Bronchial epithelial cell (primary cell): ENCODE measurements at regions not wholly inside any gene's neighbourhood (a gene's known extent, or its start where the extent isn't known, plus 50 kb on each side); places are given as distances from the start of the nearest gene placed in this dataset.

ENCODE experiments used
- DNase-seq: peaks from one replicate; pipeline ENCODE4 v3.0.0-alpha.2; 2010; ENCODE audit warnings: low read depth
- FAIRE-seq: peaks from 2 replicates; lab custom pipeline; 2011; peaks lifted over from hg19 to GRCh38; lab: Jason Lieb, UNC
- H3K27me3 ChIP-seq: 2 replicates; pipeline ENCODE4 v1.5.1; 2011; ENCODE audit warnings: low read length; ENCODE audit not compliant: control insufficient read depth, insufficient read depth
- H3K36me3 ChIP-seq: 2 replicates; pipeline ENCODE4 v1.5.1; 2011; ENCODE audit warnings: low read length; ENCODE audit not compliant: control insufficient read depth, insufficient read depth
- H3K4me3 ChIP-seq: 2 replicates; pipeline ENCODE4 v1.5.1; 2011; ENCODE audit warnings: mild to moderate bottlenecking, low read depth, low read length, control low read depth
- TF ChIP-seq, protein P1 (sequence below): IDR thresholded peaks from 2 replicates; pipeline ENCODE4 v1.5.1; 2011; ENCODE audit warnings: mild to moderate bottlenecking, moderate library complexity, low read length, control low read depth, inconsistent platforms; ENCODE audit not compliant: insufficient read depth, severe bottlenecking

DNA sequence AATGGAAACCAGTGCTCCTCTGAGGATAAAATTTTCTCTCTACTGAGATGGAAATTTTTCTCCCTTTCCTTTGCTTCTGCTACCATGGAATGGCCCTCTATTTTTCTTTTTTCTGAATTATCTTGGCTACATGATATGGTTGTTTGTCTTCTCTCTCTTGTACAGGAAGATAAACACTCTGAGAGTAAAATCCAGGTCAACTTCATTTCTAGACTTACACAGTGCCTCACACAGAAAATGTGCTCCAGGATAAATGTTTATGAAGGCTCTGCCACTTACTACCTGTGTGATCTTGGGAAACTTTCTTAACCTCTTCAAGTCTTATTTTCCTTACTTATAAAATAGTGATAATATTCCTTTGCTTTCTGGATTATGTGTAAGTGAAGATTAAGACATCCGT lies 153.9 kb downstream of the PRELID2 start:
- Histone ChIP-seq H3K36me3 (no peaks in the 10 kb centered on the region), H3K4me3 (no peak overlapping the region), H3K27me3 (no peaks in the 10 kb centered on the region)
- DNase-seq, result no peak
- TF ChIP-seq, protein P1, sequence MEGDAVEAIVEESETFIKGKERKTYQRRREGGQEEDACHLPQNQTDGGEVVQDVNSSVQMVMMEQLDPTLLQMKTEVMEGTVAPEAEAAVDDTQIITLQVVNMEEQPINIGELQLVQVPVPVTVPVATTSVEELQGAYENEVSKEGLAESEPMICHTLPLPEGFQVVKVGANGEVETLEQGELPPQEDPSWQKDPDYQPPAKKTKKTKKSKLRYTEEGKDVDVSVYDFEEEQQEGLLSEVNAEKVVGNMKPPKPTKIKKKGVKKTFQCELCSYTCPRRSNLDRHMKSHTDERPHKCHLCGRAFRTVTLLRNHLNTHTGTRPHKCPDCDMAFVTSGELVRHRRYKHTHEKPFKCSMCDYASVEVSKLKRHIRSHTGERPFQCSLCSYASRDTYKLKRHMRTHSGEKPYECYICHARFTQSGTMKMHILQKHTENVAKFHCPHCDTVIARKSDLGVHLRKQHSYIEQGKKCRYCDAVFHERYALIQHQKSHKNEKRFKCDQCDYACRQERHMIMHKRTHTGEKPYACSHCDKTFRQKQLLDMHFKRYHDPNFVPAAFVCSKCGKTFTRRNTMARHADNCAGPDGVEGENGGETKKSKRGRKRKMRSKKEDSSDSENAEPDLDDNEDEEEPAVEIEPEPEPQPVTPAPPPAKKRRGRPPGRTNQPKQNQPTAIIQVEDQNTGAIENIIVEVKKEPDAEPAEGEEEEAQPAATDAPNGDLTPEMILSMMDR, result no peak
- no peak for FAIRE-seq

DNA sequence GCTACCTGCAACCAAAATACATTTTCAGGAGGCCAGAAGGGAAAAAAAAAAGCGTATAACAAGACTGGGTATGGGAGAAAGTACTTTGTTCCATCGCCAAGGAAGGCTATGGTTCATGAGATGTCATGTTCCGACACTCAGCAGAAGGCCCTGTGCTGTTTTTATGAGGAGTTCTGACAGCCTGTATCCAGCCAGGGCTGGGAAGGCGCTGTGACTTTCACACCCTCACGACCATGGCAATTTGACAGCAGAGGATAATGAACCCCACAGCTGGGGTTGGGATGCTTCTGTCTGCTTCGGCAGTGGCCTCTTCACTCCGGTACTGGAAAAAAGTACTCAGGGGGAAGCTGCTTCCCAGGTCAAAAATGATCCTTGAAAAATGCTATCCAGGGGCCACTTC lies 154.4 kb downstream of the PRELID2 start:
- Histone ChIP-seq H3K4me3 (no peak overlapping the region), H3K36me3 (no peaks in the 10 kb centered on the region), H3K27me3 (no peaks in the 10 kb centered on the region)
- DNase-seq, result no peak
- TF ChIP-seq, protein P1, result no peak
- FAIRE-seq, result no peak

DNA sequence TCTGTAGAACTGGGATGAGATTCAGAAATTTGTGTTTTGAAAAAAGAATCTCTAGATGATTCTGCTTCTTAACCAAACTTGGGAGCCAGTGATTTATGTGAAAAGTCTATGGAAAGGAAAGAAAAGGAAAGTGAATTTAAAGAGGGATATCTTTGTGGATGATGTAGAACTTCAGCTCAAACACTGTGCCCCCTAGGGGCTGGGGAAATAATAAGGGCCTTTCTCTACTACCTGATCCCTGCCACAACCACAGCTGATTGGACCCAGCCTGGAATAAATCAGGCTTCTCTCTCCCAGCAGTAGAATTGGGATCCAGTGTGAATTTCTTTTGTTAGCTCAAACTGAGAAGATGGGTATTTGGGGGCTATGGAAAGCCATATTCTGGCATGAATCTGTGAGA lies 155.0 kb downstream of the PRELID2 start:
- DNase-seq, result peak; percentile 11
- no peaks in the 10 kb centered on the region for H3K27me3 ChIP-seq
- no peak overlapping the region for H3K4me3 ChIP-seq
- no peaks in the 10 kb centered on the region for H3K36me3 ChIP-seq
- TF ChIP-seq, protein P1, result peak; percentile 46
- FAIRE-seq, result no peak

DNA sequence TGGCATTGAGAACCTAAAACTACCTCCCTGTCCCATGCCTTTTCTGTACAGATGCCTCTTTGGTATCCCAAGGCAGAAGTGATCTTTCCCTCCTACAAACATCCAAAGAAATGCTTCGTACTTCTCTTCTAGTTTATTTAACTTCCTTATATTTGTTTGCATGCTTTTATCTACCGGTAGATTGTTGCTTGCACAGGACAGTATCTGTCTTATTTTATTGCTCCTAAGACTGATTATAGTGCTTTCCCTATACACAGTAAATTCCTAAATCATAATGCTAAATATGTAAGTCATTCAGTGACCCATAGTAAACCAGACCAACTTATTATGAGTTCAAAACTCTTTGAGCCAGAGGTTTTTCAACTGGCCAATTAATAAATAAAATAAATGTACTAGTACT lies 156.9 kb downstream of the PRELID2 start:
- TF ChIP-seq, protein P1, result no peak
- Histone ChIP-seq H3K27me3 (no peaks in the 10 kb centered on the region), H3K4me3 (no peak overlapping the region), H3K36me3 (no peaks in the 10 kb centered on the region)
- FAIRE-seq (no peak), DNase-seq (no peak)

DNA sequence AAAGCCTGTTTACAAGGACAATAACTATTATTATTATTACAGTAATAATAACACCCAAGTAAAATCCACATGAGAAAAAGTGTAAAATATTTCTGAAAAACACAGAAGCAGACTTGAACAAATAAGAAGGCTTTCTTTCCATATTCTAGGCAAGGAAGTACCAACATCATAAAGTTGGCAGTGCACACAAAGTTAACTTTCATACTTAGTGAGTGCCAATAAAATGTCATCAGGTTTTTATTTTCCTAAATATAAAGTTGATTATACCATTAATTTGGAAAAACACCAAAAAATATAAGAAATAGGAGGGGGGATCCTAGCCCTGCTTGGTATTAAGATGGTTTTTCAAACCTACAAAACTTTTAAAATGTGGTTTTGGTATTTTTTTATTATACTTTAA lies 161.4 kb downstream of the PRELID2 start:
- TF ChIP-seq, protein P1, result no peak
- FAIRE-seq, result no peak

DNA sequence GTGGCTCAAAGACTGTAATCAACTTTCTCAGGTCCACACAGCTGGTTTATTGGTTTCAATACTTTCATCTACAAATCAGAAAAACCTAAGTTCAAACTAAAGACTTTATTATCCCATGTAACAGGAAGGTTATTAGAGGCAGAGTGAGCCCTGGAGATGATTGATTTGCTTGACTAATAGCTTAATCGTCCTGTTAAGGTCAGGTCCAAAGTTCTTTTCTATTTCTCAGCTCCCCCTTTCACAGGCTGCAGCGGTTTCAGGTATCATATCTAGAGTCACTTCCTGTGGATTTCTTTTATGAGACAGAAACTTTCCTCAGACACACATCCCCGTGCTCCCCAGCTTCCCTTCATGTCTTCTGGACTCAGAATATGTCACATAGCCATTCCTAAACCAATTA lies 166.4 kb downstream of the PRELID2 start:
- Histone ChIP-seq H3K36me3 (no peaks in the 10 kb centered on the region), H3K4me3 (no peak overlapping the region), H3K27me3 (no peaks in the 10 kb centered on the region)
- no peak for FAIRE-seq
- TF ChIP-seq, protein P1, result no peak
- no peak for DNase-seq

More for the DNA sequence above, 161.4 kb downstream of the PRELID2 start:
- Histone ChIP-seq H3K27me3 (no peaks in the 10 kb centered on the region), H3K36me3 (no peaks in the 10 kb centered on the region), H3K4me3 (no peak overlapping the region)
- DNase-seq, result no peak
